H1 (cell line): ENCODE measurements at regions not wholly inside any gene's neighbourhood (a gene's known extent, or its start where the extent isn't known, plus 50 kb on each side); places are given as distances from the start of the nearest gene placed in this dataset.

Experiments used
- USF2 ChIP-seq: IDR thresholded peaks from 2 replicates; pipeline ENCODE4 v1.6.1; 2011; ENCODE audit warnings: low read length, improper control_type of control experiment

- TF ChIP-seq USF2, result no peak
Observed at GRCh38 chrX:134146493-134146892, 90.5 kb upstream of the CCDC160 start (continued).
